HEK293 (cell line): ENCODE measurements at regions not wholly inside any gene's neighbourhood (a gene's known extent, or its start where the extent isn't known, plus 50 kb on each side); places are given as distances from the start of the nearest gene placed in this dataset.
A peak's percentile ranks its signal among the peaks of the same experiment; 100 is the strongest.

ENCODE experiments used
- CTCF ChIA-PET: fragments of 350-600 bp; formaldehyde crosslinking; extraction: SDS; loops from one replicate; lab custom pipeline; 2021; ENCODE audit warnings: antibody characterized with exemption; lab: Yijun Ruan, JAX
- POLR2A ChIA-PET: fragments of 300-600 bp; formaldehyde crosslinking; extraction: SDS; loops from one replicate; lab custom pipeline; 2020; ENCODE audit warnings: antibody characterized with exemption, inconsistent platforms; lab: Yijun Ruan, JAX
- H3K27ac ChIP-seq: fragments of 200-500 bp; sonication (Bioruptor generic); 2 replicates; pipeline ENCODE4 v1.5.1; 2014; ENCODE audit warnings: low read depth, low read length, control low read depth, inconsistent platforms; ENCODE audit errors: extremely low read depth
- H3K36me3 ChIP-seq, 2 experiments: fragments of 200-500 bp in 1 of 2; sonication (Bioruptor generic) in 1 of 2; 1 replicate in 1 of 2; 2 replicates in 1 of 2; pipeline ENCODE4 v1.5.1; 2014 to 2017; ENCODE audit warnings: inconsistent platforms in 2 of 2, low read length in 2 of 2; ENCODE audit not compliant: control insufficient read depth in 2 of 2, insufficient read depth in 1 of 2
- H3K4me1 ChIP-seq: fragments of 200-500 bp; sonication (Bioruptor generic); 2 replicates; pipeline ENCODE4 v1.5.1; 2014; ENCODE audit warnings: mild to moderate bottlenecking, low read length, inconsistent platforms; ENCODE audit not compliant: control insufficient read depth, insufficient read depth
- H3K4me3 ChIP-seq: 2 replicates; pipeline ENCODE4 v1.5.1; 2011; ENCODE audit warnings: low read depth, mild to moderate bottlenecking, control low read depth, low read length, moderate library complexity
- H3K9me3 ChIP-seq: fragments of 200-500 bp; sonication (Bioruptor generic); 2 replicates; pipeline ENCODE4 v1.5.1; 2014; ENCODE audit warnings: low read depth, low read length, inconsistent platforms; ENCODE audit not compliant: control insufficient read depth, insufficient read depth
- BCL11A ChIP-seq: fragments of 450-650 bp; formaldehyde crosslinking; IDR thresholded peaks from 2 replicates; pipeline ENCODE4 v1.5.1; 2016; ENCODE audit warnings: low read depth, missing biosample characterization, missing genetic modification characterization
- HIC1 ChIP-seq: fragments of 450-650 bp; formaldehyde crosslinking; IDR thresholded peaks from 2 replicates; pipeline ENCODE4 v1.5.1; 2016; ENCODE audit warnings: missing biosample characterization, missing genetic modification characterization
- KLF10 ChIP-seq: fragments of 450-650 bp; IDR thresholded peaks from 2 replicates; pipeline ENCODE4 v1.5.1; 2018; ENCODE audit warnings: missing biosample characterization, mild to moderate bottlenecking, missing genetic modification characterization
- KLF17 ChIP-seq: fragments of 450-650 bp; formaldehyde crosslinking; IDR thresholded peaks from 2 replicates; pipeline ENCODE4 v1.5.1; 2016; ENCODE audit warnings: missing biosample characterization, missing genetic modification characterization
- PRDM1 ChIP-seq: fragments of 450-650 bp; formaldehyde crosslinking; IDR thresholded peaks from 2 replicates; pipeline ENCODE4; 2016; ENCODE audit warnings: missing biosample characterization, missing genetic modification characterization
- YY2 ChIP-seq: fragments of 450-650 bp; formaldehyde crosslinking; IDR thresholded peaks from 2 replicates; pipeline ENCODE4 v1.5.1; 2016; ENCODE audit warnings: missing biosample characterization, missing genetic modification characterization
- ZBTB10 ChIP-seq: fragments of 450-650 bp; formaldehyde crosslinking; IDR thresholded peaks from 2 replicates; pipeline ENCODE4 v1.5.1; 2016; ENCODE audit warnings: missing biosample characterization, missing genetic modification characterization
- ZBTB17 ChIP-seq: fragments of 450-650 bp; formaldehyde crosslinking; IDR thresholded peaks from 2 replicates; pipeline ENCODE4 v1.5.1; 2016; ENCODE audit warnings: missing biosample characterization, missing genetic modification characterization
- ZNF140 ChIP-seq: fragments of 450-650 bp; formaldehyde crosslinking; IDR thresholded peaks from 2 replicates; pipeline ENCODE4 v1.5.1; 2016; ENCODE audit warnings: missing biosample characterization, missing genetic modification characterization
- ZNF155 ChIP-seq: fragments of 450-650 bp; formaldehyde crosslinking; IDR thresholded peaks from 2 replicates; pipeline ENCODE4 v1.5.1; 2016; ENCODE audit warnings: missing biosample characterization, missing genetic modification characterization
- ZNF184 ChIP-seq: fragments of 450-650 bp; IDR thresholded peaks from 2 replicates; pipeline ENCODE4 v1.5.1; 2018; ENCODE audit warnings: missing biosample characterization, mild to moderate bottlenecking, missing genetic modification characterization
- ZNF324 ChIP-seq: fragments of 450-650 bp; formaldehyde crosslinking; IDR thresholded peaks from 2 replicates; pipeline ENCODE4 v1.5.1; 2016; ENCODE audit warnings: missing biosample characterization, missing genetic modification characterization
- ZNF433 ChIP-seq: fragments of 450-650 bp; formaldehyde crosslinking; IDR thresholded peaks from 2 replicates; pipeline ENCODE4 v1.5.1; 2016; ENCODE audit warnings: missing biosample characterization, missing genetic modification characterization, low read depth
- ZNF561 ChIP-seq: fragments of 450-650 bp; IDR thresholded peaks from 2 replicates; pipeline ENCODE4 v1.5.1; 2018; ENCODE audit warnings: missing biosample characterization, missing genetic modification characterization, borderline replicate concordance
- ZNF654 ChIP-seq: fragments of 450-650 bp; formaldehyde crosslinking; IDR thresholded peaks from 2 replicates; pipeline ENCODE4 v1.5.1; 2016; ENCODE audit warnings: low read depth, missing biosample characterization, missing genetic modification characterization
- ZNF664 ChIP-seq: fragments of 450-650 bp; formaldehyde crosslinking; IDR thresholded peaks from 2 replicates; pipeline ENCODE4 v1.5.1; 2016; ENCODE audit warnings: missing biosample characterization, missing genetic modification characterization
- ZNF785 ChIP-seq: fragments of 450-650 bp; formaldehyde crosslinking; IDR thresholded peaks from 2 replicates; pipeline ENCODE4 v1.5.1; 2016; ENCODE audit warnings: missing biosample characterization, missing genetic modification characterization
- TF ChIP-seq, protein P1 (sequence below): fragments of 450-650 bp; formaldehyde crosslinking; IDR thresholded peaks from 2 replicates; pipeline ENCODE4 v1.5.1; 2016; ENCODE audit warnings: missing biosample characterization, missing genetic modification characterization
- TF ChIP-seq, protein P2 (sequence below): fragments of 450-650 bp; formaldehyde crosslinking; IDR thresholded peaks from 2 replicates; pipeline ENCODE4 v1.5.1; 2016; ENCODE audit warnings: missing biosample characterization, missing genetic modification characterization

DNA sequence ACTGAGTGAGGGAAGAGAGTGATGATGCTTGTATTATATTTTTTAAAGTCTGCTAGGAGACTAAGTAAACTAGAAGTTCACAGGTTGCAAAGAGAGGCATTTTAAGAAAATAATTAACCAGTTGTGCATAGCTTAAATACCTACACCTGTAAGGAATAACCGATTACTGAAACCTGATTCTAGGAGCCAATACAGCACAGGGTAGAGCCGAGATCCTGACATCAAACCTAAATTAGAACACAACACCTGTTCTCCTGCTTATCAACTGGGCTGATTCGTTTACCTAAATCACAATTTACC is 54.8 kb downstream of the EPRS1 start:
- Histone ChIP-seq H3K4me1 (no peaks in the 10 kb centered on the region), H3K4me3 (no peak overlapping the region), H3K9me3 (no peaks in the 10 kb centered on the region), H3K27ac (no peak overlapping the region)
- CTCF ChIA-PET, result interaction anchor here (1.1 to 2.4 kb wide), 11 partner anchors 12 to 813 kb away, joined by 3 to 11 read pairs (median 3); no protein-coding TSS in a partner anchor
- TF ChIP-seq ZNF664, result no peak
- TF ChIP-seq ZNF785, result no peak
- no peak for TF ChIP-seq ZNF324 (tag by site-specific recombination)
- TF ChIP-seq BCL11A, result no peak
- no peak for TF ChIP-seq ZNF561 (tag by site-specific recombination)
- TF ChIP-seq ZNF140 (tag by site-specific recombination), result no peak
- no peak for TF ChIP-seq KLF17
- no peak for TF ChIP-seq ZBTB17 (tag by site-specific recombination)
- no peak for TF ChIP-seq ZNF155 (tag by site-specific recombination)
- TF ChIP-seq, all 188 proteins: peak for 0
- POLR2A ChIA-PET, result interaction anchor here (0.5 to 0.9 kb wide), 2 partner anchors 27 to 53 kb away, joined by 3 to 4 read pairs; no protein-coding TSS in a partner anchor
- H3K36me3 ChIP-seq, result peaks cover 5 to 40% of the 10 kb centered on the region in 2 experiments

DNA sequence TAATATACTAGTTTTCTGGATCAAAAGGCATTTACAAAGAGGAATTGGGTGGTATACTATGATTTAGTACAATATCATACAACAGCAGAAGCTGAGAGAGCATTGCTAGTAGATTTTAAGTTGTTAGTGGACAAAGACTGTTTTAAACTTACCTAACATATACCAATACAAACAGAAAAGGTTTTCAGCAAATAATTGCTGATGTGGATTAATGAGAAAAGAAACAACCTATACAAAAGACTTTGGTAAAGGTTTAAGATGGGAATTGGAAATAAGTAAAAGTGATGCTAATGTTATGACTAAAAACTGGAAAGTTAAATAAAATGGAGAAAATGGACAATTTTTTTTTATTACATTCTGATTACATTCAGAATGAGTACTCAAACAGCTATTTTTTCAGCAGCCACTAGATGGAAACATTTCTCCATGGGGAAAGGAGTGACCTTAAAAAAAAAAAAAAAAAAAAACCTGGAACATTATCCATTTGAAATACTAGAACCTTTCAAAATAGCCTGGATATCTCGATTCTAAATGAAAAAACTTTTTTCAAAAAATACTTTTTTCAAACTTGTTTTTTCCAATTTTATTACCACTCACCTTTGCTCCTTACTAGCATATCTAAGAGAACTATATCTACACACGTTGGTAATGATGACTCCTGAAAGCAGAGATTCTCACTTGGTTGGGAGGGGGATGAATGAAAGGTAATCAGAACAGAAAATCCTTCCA is 55.4 kb downstream of the EPRS1 start:
- TF ChIP-seq ZNF433 (no peak), ZNF654 (tag by site-specific recombination) (peak; percentile 80), PRDM1 (tag by site-specific recombination) (0 out of 2 replicates have a peak, but pooled peaks have one; percentile 15), ZBTB10 (tag by site-specific recombination) (no peak), HIC1 (tag by site-specific recombination) (no peak), ZNF184 (tag by site-specific recombination) (no peak), YY2 (no peak), KLF10 (tag by site-specific recombination) (no peak)
- TF ChIP-seq, protein P1, sequence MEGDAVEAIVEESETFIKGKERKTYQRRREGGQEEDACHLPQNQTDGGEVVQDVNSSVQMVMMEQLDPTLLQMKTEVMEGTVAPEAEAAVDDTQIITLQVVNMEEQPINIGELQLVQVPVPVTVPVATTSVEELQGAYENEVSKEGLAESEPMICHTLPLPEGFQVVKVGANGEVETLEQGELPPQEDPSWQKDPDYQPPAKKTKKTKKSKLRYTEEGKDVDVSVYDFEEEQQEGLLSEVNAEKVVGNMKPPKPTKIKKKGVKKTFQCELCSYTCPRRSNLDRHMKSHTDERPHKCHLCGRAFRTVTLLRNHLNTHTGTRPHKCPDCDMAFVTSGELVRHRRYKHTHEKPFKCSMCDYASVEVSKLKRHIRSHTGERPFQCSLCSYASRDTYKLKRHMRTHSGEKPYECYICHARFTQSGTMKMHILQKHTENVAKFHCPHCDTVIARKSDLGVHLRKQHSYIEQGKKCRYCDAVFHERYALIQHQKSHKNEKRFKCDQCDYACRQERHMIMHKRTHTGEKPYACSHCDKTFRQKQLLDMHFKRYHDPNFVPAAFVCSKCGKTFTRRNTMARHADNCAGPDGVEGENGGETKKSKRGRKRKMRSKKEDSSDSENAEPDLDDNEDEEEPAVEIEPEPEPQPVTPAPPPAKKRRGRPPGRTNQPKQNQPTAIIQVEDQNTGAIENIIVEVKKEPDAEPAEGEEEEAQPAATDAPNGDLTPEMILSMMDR, result peak; percentile 34; the same call in 1 of the 2 replicates
- TF ChIP-seq, protein P2, sequence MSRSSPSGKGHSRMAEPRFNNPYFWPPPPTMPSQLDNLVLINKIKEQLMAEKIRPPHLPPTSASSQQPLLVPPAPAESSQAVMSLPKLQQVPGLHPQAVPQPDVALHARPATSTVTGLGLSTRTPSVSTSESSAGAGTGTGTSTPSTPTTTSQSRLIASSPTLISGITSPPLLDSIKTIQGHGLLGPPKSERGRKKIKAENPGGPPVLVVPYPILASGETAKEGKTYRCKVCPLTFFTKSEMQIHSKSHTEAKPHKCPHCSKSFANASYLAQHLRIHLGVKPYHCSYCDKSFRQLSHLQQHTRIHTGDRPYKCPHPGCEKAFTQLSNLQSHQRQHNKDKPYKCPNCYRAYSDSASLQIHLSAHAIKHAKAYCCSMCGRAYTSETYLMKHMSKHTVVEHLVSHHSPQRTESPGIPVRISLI (tag by site-specific recombination), result peak; percentile 96
- no peak overlapping the region for H3K4me3 ChIP-seq
- no peaks in the 10 kb centered on the region for H3K9me3 ChIP-seq
- no peaks in the 10 kb centered on the region for H3K4me1 ChIP-seq
- CTCF ChIA-PET, result interaction anchor here (0.5 to 2.4 kb wide), 17 partner anchors 12 to 885 kb away, joined by 3 to 11 read pairs (median 4); no protein-coding TSS in a partner anchor
- H3K36me3 ChIP-seq, result peaks cover 5 to 40% of the 10 kb centered on the region in 2 experiments
- POLR2A ChIA-PET, result interaction anchor here (0.5 to 0.9 kb wide), 3 partner anchors 26 to 215 kb away, joined by 3 to 4 read pairs (median 3); no protein-coding TSS in a partner anchor
- no peak overlapping the region for H3K27ac ChIP-seq
